ENCODE measurements at regions not wholly inside any gene's neighbourhood (a gene's known extent, or its start where the extent isn't known, plus 50 kb on each side); places are given as distances from the start of the nearest gene placed in this dataset.

DNA sequence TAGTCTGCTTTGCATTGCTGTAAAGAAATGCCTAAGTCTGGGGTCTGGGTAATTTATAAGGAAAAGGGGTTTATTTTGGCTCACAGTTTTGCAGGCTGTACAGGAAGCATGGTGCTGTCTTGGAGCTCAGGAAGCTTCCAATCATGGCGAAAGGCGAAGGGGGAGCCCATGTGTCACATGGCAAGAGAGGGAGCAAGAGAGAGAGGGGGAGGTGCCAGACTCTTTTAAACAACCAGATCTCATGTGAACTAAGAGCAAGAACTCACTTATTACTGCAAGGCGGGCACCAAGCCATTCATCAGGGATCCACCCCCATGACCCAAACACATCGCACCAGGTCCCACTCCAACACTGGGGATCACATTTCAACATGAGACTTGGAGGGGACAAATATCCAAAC, 148.2 kb upstream of the HS3ST2 start:
- ATAC-seq (ENCODE audit: low read depth in 2 of 2) (no peak), DNase-seq (no peak)
- Mint-ChIP-seq H3K9me3 (no peaks in the 10 kb centered on the region), H3K4me3 (no peak overlapping the region), H3K36me3 (no peaks in the 10 kb centered on the region), H3K4me1 (no peaks in the 10 kb centered on the region), H3K27ac (no peak overlapping the region), H3K27me3 (peaks cover 4% of the 10 kb centered on the region)
- H3K27ac ChIP-seq (ENCODE audit: insufficient read depth, low read length, poor library complexity, severe bottlenecking), result no peak overlapping the region
- no peak overlapping the region for H3K4me3 ChIP-seq (ENCODE audit: low read depth, low read length)
- no peaks in the 10 kb centered on the region for H3K9me3 ChIP-seq (ENCODE audit: control insufficient read depth in 2 of 2, low read length in 2 of 2)
- H3K27me3 ChIP-seq (ENCODE audit: control insufficient read depth, insufficient read depth, low read length), result peaks cover 15% of the 10 kb centered on the region
- no peaks in the 10 kb centered on the region for H3K4me1 ChIP-seq (ENCODE audit: control insufficient read depth, insufficient read depth, low read length, poor library complexity, severe bottlenecking)
- H3K36me3 ChIP-seq (ENCODE audit: control insufficient read depth, insufficient read depth, low read length), result no peaks in the 10 kb centered on the region

GRCh38 chr16:22668318-22668717, 145.6 kb upstream of the HS3ST2 start:
- no peak overlapping the region for H3K27ac ChIP-seq (ENCODE audit: insufficient read depth, low read length, poor library complexity, severe bottlenecking)
- H3K4me1 ChIP-seq (ENCODE audit: control insufficient read depth, insufficient read depth, low read length, poor library complexity, severe bottlenecking), result no peaks in the 10 kb centered on the region
- H3K4me3 ChIP-seq (ENCODE audit: low read depth, low read length), result no peak overlapping the region
- Mint-ChIP-seq H3K4me3 (no peak overlapping the region), H3K4me1 (no peaks in the 10 kb centered on the region), H3K27me3 (peaks cover 4% of the 10 kb centered on the region), H3K36me3 (no peaks in the 10 kb centered on the region), H3K9me3 (no peaks in the 10 kb centered on the region), H3K27ac (no peak overlapping the region)
- DNase-seq, result no peak
- H3K27me3 ChIP-seq (ENCODE audit: control insufficient read depth, insufficient read depth, low read length), result peaks cover 8% of the 10 kb centered on the region
- H3K36me3 ChIP-seq (ENCODE audit: control insufficient read depth, insufficient read depth, low read length), result no peaks in the 10 kb centered on the region
- no peaks in the 10 kb centered on the region for H3K9me3 ChIP-seq (ENCODE audit: control insufficient read depth in 2 of 2, low read length in 2 of 2)
- ATAC-seq (ENCODE audit: low read depth in 2 of 2), result no peak

DNA sequence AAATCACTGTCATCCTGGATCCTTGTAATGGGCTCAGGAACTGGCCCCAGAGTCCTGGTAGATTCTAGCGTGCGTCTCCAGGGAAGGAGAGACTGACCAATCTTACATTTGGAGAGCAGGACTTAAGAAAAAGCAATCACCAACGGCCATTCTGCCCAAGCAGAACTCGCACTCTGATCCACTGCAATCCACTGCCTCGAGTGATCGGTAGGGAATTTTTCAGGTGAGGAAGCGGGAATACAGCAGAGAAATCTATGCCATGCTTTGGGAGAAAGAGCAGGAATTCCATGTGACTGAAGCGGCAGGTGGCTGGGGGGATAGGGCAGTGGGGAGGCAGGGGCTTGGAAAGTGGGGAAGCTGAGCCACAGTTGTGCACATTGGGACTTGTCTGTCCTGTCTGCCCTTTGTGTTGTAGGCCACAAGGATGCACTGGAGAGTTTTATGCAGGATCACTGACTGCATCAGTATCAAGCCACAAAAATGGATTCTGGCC, 143.9 kb upstream of the HS3ST2 start:
- Histone ChIP-seq H3K4me3 (ENCODE audit: low read depth, low read length) (no peak overlapping the region), H3K36me3 (ENCODE audit: control insufficient read depth, insufficient read depth, low read length) (no peaks in the 10 kb centered on the region), H3K27me3 (ENCODE audit: control insufficient read depth, insufficient read depth, low read length) (peaks cover 10% of the 10 kb centered on the region), H3K27ac (ENCODE audit: insufficient read depth, low read length, poor library complexity, severe bottlenecking) (no peak overlapping the region), H3K9me3 (ENCODE audit: control insufficient read depth in 2 of 2, low read length in 2 of 2) (no peaks in the 10 kb centered on the region), H3K4me1 (ENCODE audit: control insufficient read depth, insufficient read depth, low read length, poor library complexity, severe bottlenecking) (no peaks in the 10 kb centered on the region)
- Mint-ChIP-seq H3K4me3 (no peak overlapping the region), H3K4me1 (no peaks in the 10 kb centered on the region), H3K36me3 (no peaks in the 10 kb centered on the region), H3K27ac (no peak overlapping the region), H3K9me3 (no peaks in the 10 kb centered on the region), H3K27me3 (peaks cover 4% of the 10 kb centered on the region)
- DNase-seq, result no peak
- no peak for ATAC-seq (ENCODE audit: low read depth in 2 of 2)

GRCh38 chr16:22670551-22671041, 143.4 kb upstream of the HS3ST2 start:
- Histone ChIP-seq H3K36me3 (ENCODE audit: control insufficient read depth, insufficient read depth, low read length) (no peaks in the 10 kb centered on the region), H3K27ac (ENCODE audit: insufficient read depth, low read length, poor library complexity, severe bottlenecking) (no peak overlapping the region), H3K27me3 (ENCODE audit: control insufficient read depth, insufficient read depth, low read length) (peaks cover 10% of the 10 kb centered on the region), H3K9me3 (ENCODE audit: control insufficient read depth in 2 of 2, low read length in 2 of 2) (no peaks in the 10 kb centered on the region), H3K4me1 (ENCODE audit: control insufficient read depth, insufficient read depth, low read length, poor library complexity, severe bottlenecking) (no peaks in the 10 kb centered on the region), H3K4me3 (ENCODE audit: low read depth, low read length) (no peak overlapping the region)
- no peaks in the 10 kb centered on the region for H3K4me1 Mint-ChIP-seq
- ATAC-seq (ENCODE audit: low read depth in 2 of 2) (no peak), DNase-seq (peak in 1 of 3 donors; percentile 20)
- no peak overlapping the region for H3K4me3 Mint-ChIP-seq
- no peak overlapping the region for H3K27ac Mint-ChIP-seq
- H3K36me3 Mint-ChIP-seq, result no peaks in the 10 kb centered on the region
- no peaks in the 10 kb centered on the region for H3K9me3 Mint-ChIP-seq
- peaks cover 4% of the 10 kb centered on the region for H3K27me3 Mint-ChIP-seq

DNA sequence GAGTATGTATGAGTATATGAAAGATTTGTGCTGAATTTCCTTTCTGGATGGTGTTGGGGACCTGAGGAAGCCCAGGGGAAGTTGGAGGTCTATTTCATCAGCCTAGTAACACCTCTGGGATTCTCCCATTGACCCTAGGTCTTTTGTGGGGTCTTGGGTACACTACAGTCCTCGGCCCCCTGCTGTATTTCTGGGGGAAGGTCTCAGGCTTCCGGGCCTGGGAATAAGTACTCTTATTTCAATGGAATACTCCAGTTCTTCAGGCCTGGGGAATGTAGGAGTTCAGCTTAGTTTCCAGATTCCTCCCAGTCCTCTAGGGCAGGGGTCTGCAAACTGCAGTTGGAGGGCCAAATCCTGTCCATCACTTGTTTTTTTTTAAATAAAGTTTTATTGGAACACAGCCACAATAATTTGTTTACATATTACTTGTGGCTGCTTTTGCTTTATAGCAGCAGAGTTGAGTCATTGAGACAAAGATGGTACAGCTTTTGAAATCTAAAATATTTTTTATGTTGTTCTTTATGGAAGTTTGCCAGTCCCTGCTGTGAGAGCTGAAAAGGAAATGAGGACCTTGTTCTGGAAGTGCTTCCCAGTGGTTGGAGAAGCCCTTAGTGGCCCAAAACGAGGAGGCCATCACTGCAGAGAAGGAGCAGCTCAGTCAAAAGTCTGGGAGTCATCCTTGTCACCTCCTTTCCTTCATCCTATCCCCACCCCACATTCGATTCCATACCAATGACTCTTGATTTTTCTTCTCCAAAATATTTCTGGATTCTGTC, 142.5 kb upstream of the HS3ST2 start:
- H3K27me3 ChIP-seq (ENCODE audit: control insufficient read depth, insufficient read depth, low read length), result peaks cover 10% of the 10 kb centered on the region
- Mint-ChIP-seq H3K27ac (no peak overlapping the region), H3K9me3 (no peaks in the 10 kb centered on the region), H3K36me3 (no peaks in the 10 kb centered on the region), H3K4me1 (no peaks in the 10 kb centered on the region), H3K27me3 (peaks cover 4% of the 10 kb centered on the region), H3K4me3 (no peak overlapping the region)
- no peaks in the 10 kb centered on the region for H3K4me1 ChIP-seq (ENCODE audit: control insufficient read depth, insufficient read depth, low read length, poor library complexity, severe bottlenecking)
- H3K4me3 ChIP-seq (ENCODE audit: low read depth, low read length), result no peak overlapping the region
- DNase-seq (no peak), ATAC-seq (ENCODE audit: low read depth in 2 of 2) (no peak)
- no peaks in the 10 kb centered on the region for H3K36me3 ChIP-seq (ENCODE audit: control insufficient read depth, insufficient read depth, low read length)
- no peak overlapping the region for H3K27ac ChIP-seq (ENCODE audit: insufficient read depth, low read length, poor library complexity, severe bottlenecking)
- H3K9me3 ChIP-seq (ENCODE audit: control insufficient read depth in 2 of 2, low read length in 2 of 2), result no peaks in the 10 kb centered on the region

GRCh38 chr16:22672830-22673210, 141.1 kb upstream of the HS3ST2 start:
- H3K4me1 ChIP-seq (ENCODE audit: control insufficient read depth, insufficient read depth, low read length, poor library complexity, severe bottlenecking), result no peaks in the 10 kb centered on the region
- Mint-ChIP-seq H3K27me3 (peaks cover 3% of the 10 kb centered on the region), H3K9me3 (no peaks in the 10 kb centered on the region), H3K36me3 (no peaks in the 10 kb centered on the region), H3K27ac (no peak overlapping the region), H3K4me3 (no peak overlapping the region), H3K4me1 (no peaks in the 10 kb centered on the region)
- no peaks in the 10 kb centered on the region for H3K9me3 ChIP-seq (ENCODE audit: control insufficient read depth in 2 of 2, low read length in 2 of 2)
- no peak overlapping the region for H3K27ac ChIP-seq (ENCODE audit: insufficient read depth, low read length, poor library complexity, severe bottlenecking)
- H3K36me3 ChIP-seq (ENCODE audit: control insufficient read depth, insufficient read depth, low read length), result no peaks in the 10 kb centered on the region
- DNase-seq (no peak), ATAC-seq (ENCODE audit: low read depth in 2 of 2) (no peak)
- H3K27me3 ChIP-seq (ENCODE audit: control insufficient read depth, insufficient read depth, low read length), result peaks cover 10% of the 10 kb centered on the region
- H3K4me3 ChIP-seq (ENCODE audit: low read depth, low read length), result no peak overlapping the region

- H3K4me3 ChIP-seq (ENCODE audit: low read depth, low read length), result no peak overlapping the region
- H3K27ac Mint-ChIP-seq, result no peak overlapping the region
- H3K4me3 Mint-ChIP-seq, result no peak overlapping the region
- H3K9me3 ChIP-seq (ENCODE audit: control insufficient read depth in 2 of 2, low read length in 2 of 2), result no peaks in the 10 kb centered on the region
- no peaks in the 10 kb centered on the region for H3K9me3 Mint-ChIP-seq
- no peaks in the 10 kb centered on the region for H3K27me3 Mint-ChIP-seq
- no peaks in the 10 kb centered on the region for H3K4me1 Mint-ChIP-seq
- no peak for DNase-seq
- H3K27ac ChIP-seq (ENCODE audit: insufficient read depth, low read length, poor library complexity, severe bottlenecking), result no peak overlapping the region
- no peaks in the 10 kb centered on the region for H3K36me3 Mint-ChIP-seq
- no peaks in the 10 kb centered on the region for H3K4me1 ChIP-seq (ENCODE audit: control insufficient read depth, insufficient read depth, low read length, poor library complexity, severe bottlenecking)
- H3K36me3 ChIP-seq (ENCODE audit: control insufficient read depth, insufficient read depth, low read length), result no peaks in the 10 kb centered on the region
- ATAC-seq (ENCODE audit: low read depth in 2 of 2), result no peak
- peaks cover 12% of the 10 kb centered on the region for H3K27me3 ChIP-seq (ENCODE audit: control insufficient read depth, insufficient read depth, low read length)
Measured at GRCh38 chr16:22673421-22673831, 140.5 kb upstream of the HS3ST2 start.

DNA sequence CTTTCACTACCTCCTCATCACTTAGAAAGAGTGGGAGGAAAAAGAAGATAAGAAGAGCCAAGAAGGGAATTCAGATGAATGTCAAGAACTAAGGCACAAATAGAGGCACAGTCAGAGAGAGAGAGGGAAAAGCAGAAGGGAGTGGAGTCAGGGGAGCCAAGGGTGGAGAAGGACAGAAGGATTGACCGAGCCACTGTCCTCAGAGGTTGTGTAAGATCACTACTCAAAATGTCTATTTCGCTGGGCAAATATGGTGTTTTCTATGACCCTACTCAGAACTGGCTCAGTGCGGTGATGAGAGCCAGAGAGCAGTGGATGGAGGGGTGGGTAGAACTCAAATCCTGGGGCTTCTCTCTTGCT, 139.2 kb upstream of the HS3ST2 start:
- Mint-ChIP-seq H3K4me1 (no peaks in the 10 kb centered on the region), H3K9me3 (no peaks in the 10 kb centered on the region), H3K27ac (no peak overlapping the region), H3K4me3 (no peak overlapping the region), H3K27me3 (no peaks in the 10 kb centered on the region), H3K36me3 (no peaks in the 10 kb centered on the region)
- ATAC-seq (ENCODE audit: low read depth in 2 of 2) (no peak), DNase-seq (no peak)
- no peak overlapping the region for H3K27ac ChIP-seq (ENCODE audit: insufficient read depth, low read length, poor library complexity, severe bottlenecking)
- H3K9me3 ChIP-seq (ENCODE audit: control insufficient read depth in 2 of 2, low read length in 2 of 2), result no peaks in the 10 kb centered on the region
- H3K36me3 ChIP-seq (ENCODE audit: control insufficient read depth, insufficient read depth, low read length), result no peaks in the 10 kb centered on the region
- H3K27me3 ChIP-seq (ENCODE audit: control insufficient read depth, insufficient read depth, low read length), result peaks cover 9% of the 10 kb centered on the region
- H3K4me1 ChIP-seq (ENCODE audit: control insufficient read depth, insufficient read depth, low read length, poor library complexity, severe bottlenecking), result no peaks in the 10 kb centered on the region
- H3K4me3 ChIP-seq (ENCODE audit: low read depth, low read length), result no peak overlapping the region
